Non-pigmented ciliary epithelial cell (primary cell): ENCODE measurements at regions not wholly inside any gene's neighbourhood (a gene's known extent, or its start where the extent isn't known, plus 50 kb on each side); places are given as distances from the start of the nearest gene placed in this dataset.

Experiments
- DNase-seq: peaks from one replicate; pipeline ENCODE4 v3.0.0-alpha.2; 2010; ENCODE audit warnings: low read depth

DNA sequence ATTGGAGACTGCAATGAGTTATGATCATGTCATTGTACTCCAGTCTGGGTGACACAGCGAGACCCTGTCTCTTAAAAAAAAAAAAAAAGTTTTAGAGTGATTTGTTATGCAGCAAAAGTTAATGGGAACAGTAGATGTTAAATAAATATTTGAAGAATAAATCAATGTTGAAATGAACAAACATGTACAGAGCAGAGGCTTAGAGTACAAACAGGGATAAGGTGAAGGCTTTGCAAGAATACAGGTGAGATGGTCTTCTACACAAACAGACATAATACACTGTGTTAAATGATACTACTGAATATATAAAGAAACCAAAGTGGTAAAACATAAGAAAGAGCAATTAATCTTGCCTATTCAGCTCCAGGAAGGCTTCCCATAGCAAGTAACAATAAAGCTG, 265.4 kb downstream of the CNTN3 start:
- DNase-seq, result no peak

- DNase-seq, result no peak
Measured at GRCh38 chr3:74347563-74348268, 266.7 kb downstream of the CNTN3 start.

DNA sequence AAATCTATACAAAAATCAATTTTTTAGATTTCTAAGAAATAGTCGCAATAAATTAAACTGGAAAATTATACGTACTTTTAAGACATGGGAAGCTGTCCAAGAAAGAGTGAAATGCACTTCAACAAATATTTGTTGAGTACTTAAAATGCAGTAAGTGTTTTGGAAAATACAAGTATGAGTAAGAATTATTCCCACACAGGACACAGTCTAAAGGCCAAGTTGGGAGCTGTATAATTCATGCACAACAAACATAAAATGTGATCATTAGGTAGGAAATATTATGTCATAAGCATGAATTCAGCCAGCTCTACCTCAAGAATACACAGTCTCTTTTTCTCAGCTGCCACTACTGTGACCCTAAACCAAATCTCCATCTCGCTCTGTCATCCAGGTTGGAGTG, 267.6 kb downstream of the CNTN3 start:
- no peak for DNase-seq

GRCh38 chr3:74345701-74346100, 268.8 kb downstream of the CNTN3 start:
- DNase-seq, result no peak

GRCh38 chr3:74344865-74345440, 269.5 kb downstream of the CNTN3 start:
- DNase-seq, result no peak

DNA sequence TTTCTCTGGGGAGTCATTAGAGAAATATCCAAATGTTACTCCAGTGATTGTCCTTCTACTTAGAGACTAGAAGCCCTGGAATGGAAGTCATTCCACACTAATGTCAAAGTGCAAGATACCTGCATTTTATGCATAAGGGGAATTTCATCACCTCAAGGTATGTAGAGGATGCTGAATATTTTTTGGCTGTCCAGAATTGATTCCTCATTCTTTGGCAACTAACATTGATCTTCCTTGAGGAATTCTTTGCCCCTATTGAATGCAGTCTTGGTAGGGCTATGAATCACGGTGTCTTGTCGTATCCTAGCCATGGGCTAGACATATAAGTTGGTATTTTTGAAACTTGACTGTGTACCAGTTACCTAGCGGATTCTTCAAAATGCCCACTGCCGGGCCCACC, 271.1 kb downstream of the CNTN3 start:
- DNase-seq, result no peak

- DNase-seq, result no peak
Measured at GRCh38 chr3:74338998-74339397, 275.5 kb downstream of the CNTN3 start.

DNA sequence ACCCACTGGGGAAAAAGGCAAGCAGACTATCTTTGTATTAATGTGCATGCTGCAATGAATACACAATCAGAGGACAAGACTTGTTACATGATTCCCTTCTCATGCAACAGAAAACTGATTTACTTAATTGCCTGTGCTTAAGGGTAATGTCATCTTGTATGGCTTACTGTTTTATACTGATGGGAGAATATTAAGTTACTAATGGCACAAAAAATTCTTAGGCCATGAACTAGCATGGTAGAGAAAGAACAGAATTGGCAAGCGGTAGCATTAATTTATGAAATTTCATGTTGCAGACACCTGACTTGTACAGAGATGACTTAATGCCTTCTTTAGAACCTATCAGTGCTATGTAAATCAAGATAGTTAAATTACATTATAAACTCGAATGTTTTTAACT, 282.3 kb downstream of the CNTN3 start:
- no peak for DNase-seq

DNA sequence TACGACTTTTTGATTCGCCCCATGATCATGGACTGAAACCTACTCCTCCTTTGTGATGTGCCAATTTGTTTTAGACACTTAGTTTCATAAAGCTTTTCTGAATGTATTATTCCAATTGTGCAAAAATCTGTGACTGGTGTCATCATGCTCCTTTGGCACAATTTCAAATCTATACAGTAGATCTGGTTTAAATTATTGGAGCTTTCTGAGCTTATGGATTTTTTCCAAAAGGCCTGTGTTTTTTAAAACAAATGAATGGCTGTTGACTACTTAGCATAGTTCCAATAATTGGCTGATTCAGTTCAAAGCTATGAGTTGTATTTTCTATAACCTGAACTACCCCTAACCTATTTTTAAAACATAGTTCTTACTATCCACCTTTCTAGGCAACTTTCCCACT, 282.7 kb downstream of the CNTN3 start:
- no peak for DNase-seq

GRCh38 chr3:74329096-74329495, 285.4 kb downstream of the CNTN3 start:
- DNase-seq, result no peak

DNA sequence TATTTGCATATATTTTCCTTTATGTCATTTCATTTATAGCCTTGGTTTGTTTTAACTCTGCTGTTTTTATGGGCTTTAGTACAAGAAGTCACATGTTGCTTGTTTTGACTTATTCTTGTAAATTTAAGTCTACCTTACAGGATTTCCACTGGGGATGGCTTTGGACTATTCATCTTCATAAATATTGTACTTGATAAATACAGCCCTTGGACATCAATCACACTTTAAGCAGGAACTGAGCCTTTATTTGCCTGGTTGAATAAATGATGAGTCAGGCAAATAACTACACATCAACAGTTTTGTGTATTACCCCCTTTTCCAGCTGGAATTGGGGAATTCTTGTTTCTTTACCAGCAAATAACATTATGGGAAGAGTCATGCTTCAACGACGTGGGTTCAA, 286.0 kb downstream of the CNTN3 start:
- DNase-seq, result no peak

- DNase-seq, result no peak
Measured at GRCh38 chr3:74315291-74315690, 299.2 kb downstream of the CNTN3 start.

GRCh38 chr3:74314696-74315095, 299.8 kb downstream of the CNTN3 start:
- DNase-seq, result no peak

- DNase-seq, result no peak
Measured at GRCh38 chr3:74309716-74310115, 304.7 kb downstream of the CNTN3 start.

GRCh38 chr3:74304424-74304823, 310.0 kb downstream of the CNTN3 start:
- DNase-seq, result no peak

DNA sequence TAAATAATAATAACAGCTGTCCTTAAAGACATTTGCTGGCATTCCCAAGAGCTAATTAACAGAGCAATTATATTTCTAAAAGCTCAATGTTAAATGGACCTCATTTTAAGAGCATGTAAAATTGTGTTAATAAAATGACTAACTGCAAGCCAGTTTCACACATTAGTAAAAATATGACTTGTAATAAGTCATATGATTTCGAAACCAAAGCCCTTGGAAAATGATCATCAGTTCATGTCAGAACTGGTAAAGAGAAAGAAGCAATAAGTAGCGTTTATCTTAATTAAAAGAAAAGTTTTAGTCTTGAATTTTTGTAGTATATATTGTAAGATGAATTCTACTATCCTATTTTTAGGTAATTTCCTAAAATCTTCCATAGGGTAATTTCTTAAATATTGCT, 310.7 kb downstream of the CNTN3 start:
- no peak for DNase-seq

GRCh38 chr3:74302969-74303368, 311.5 kb downstream of the CNTN3 start:
- DNase-seq, result no peak

- DNase-seq, result no peak
Measured at GRCh38 chr3:74302281-74302680, 312.2 kb downstream of the CNTN3 start.

- no peak for DNase-seq
Measured at GRCh38 chr3:74301056-74301455, 313.4 kb downstream of the CNTN3 start.

DNA sequence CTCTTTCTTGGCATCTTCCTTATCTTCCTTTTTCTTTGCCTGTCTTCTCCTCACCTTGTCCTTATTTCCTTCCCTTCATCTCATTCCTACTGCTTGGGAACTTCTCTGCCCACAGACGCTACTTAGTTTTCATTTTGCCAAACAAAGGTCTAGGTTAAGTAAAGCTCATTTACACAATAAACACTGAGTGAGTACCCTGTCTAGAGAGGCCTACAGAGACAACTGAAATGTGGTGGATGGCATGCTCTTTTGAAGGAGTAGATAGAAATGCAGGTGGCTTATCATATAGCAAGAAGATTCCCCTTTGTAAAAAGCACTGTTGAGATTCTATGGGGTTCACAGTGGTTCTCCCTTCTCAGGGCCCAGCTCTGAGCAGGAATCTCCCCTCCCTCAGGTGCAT, 319.0 kb downstream of the CNTN3 start:
- no peak for DNase-seq

DNA sequence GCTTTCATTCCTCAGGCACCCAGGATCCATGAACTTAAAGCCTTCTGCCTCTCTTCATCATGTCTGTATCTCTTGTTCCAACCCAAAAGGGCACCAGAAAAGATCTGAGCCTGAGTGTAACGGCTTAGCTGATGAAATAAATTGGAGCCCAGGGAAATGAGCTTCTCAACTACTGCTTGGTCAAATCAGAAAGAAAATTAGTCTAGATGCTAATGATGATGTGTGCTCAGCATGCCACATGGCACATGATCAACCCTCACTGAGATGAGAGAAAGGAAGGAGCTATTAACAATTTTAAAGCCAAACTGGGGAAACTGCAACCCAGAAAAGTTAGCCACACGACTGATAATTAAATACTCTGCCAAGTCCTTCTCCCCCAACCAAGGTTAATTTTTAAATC, 325.7 kb downstream of the CNTN3 start:
- DNase-seq, result no peak

DNA sequence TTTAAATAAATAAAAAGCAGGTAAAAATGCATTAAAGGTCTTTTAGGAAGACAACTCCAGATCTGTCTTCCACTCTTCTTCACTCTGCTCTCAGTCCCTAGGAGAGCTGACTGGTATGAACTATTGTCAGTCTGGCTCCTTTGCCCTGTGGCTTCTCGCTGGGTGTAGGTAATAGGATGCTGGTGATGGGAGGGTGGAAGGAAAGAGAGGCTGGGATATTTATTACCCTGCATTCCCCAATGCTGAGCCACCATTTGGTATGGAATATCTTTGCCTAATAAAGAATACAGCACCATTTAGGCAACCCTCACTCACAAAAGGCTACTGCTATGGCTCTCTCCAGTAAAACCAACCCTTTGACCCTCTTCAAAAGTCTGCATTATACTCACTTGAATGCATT, 326.9 kb downstream of the CNTN3 start:
- DNase-seq, result no peak

DNA sequence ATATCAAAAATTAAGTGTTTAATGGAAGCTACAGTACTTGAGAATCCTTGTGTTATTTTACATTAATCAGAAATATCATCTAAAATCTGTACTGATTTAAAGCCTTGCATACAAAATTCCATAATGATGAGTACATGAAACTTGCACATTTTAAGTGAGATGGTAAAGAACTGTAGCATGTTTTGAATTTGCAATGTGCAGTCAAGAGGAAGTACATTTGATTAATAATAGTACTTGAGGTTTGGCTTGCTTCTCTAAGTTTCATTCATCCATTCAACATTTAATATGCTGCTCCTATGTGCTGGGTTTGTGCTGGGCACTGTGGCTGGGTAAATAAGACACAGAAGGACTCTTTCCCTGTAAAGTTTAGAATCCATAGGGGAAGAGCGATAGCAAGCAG, 332.3 kb downstream of the CNTN3 start:
- DNase-seq, result no peak

GRCh38 chr3:74281705-74282104, 332.8 kb downstream of the CNTN3 start:
- DNase-seq, result no peak
